ENCODE measurements at regions not wholly inside any gene's neighbourhood (a gene's known extent, or its start where the extent isn't known, plus 50 kb on each side); places are given as distances from the start of the nearest gene placed in this dataset.

GRCh38 chr11:44493930-44494329 is 71.5 kb upstream of the CD82 start:
- Histone ChIP-seq H3K27ac (ENCODE audit: low read depth, low read length) (no peak overlapping the region), H3K27me3 (ENCODE audit: control insufficient read depth, low read length) (peaks cover 4% of the 10 kb centered on the region), H3K9me2 (replicated peaks; ENCODE audit: control insufficient read depth, low read length) (no peaks in the 10 kb centered on the region), H3K4me1 (ENCODE audit: control insufficient read depth, low read length) (no peaks in the 10 kb centered on the region), H4K20me1 (ENCODE audit: control insufficient read depth, insufficient read depth, low read depth, low read length) (no peaks in the 10 kb centered on the region), H3K4me2 (ENCODE audit: low read length) (no peak overlapping the region), H3K9me3 (ENCODE audit: control insufficient read depth, insufficient read depth, low read length) (no peaks in the 10 kb centered on the region), H3K79me2 (ENCODE audit: control insufficient read depth, low read length) (no peaks in the 10 kb centered on the region), H3F3A (ENCODE audit: control insufficient read depth, insufficient read depth) (no peaks in the 10 kb centered on the region), H3K36me3 (ENCODE audit: control insufficient read depth, low read length) (no peaks in the 10 kb centered on the region), H3K4me3 (ENCODE audit: low read length) (no peak overlapping the region)
- TF ChIP-seq EZH2phosphoT487 (IDR thresholded peaks at IDR 0.05; ENCODE audit: borderline replicate concordance, low read length) (no peak), CTCF (IDR thresholded peaks at IDR 0.05; ENCODE audit: low read depth, low read length, poor library complexity, severe bottlenecking) (no peak)

- Histone ChIP-seq H3K27me3 (ENCODE audit: control insufficient read depth, low read length) (peaks cover 4% of the 10 kb centered on the region), H3K36me3 (ENCODE audit: control insufficient read depth, low read length) (no peaks in the 10 kb centered on the region), H4K20me1 (ENCODE audit: control insufficient read depth, insufficient read depth, low read depth, low read length) (no peaks in the 10 kb centered on the region), H3K4me3 (ENCODE audit: low read length) (no peak overlapping the region), H3F3A (ENCODE audit: control insufficient read depth, insufficient read depth) (no peaks in the 10 kb centered on the region), H3K4me1 (ENCODE audit: control insufficient read depth, low read length) (no peaks in the 10 kb centered on the region), H3K27ac (ENCODE audit: low read depth, low read length) (no peak overlapping the region), H3K79me2 (ENCODE audit: control insufficient read depth, low read length) (no peaks in the 10 kb centered on the region), H3K4me2 (ENCODE audit: low read length) (no peak overlapping the region), H3K9me2 (replicated peaks; ENCODE audit: control insufficient read depth, low read length) (no peaks in the 10 kb centered on the region), H3K9me3 (ENCODE audit: control insufficient read depth, insufficient read depth, low read length) (no peaks in the 10 kb centered on the region)
- TF ChIP-seq EZH2phosphoT487 (IDR thresholded peaks at IDR 0.05; ENCODE audit: borderline replicate concordance, low read length): no peak
- TF ChIP-seq CTCF (IDR thresholded peaks at IDR 0.05; ENCODE audit: low read depth, low read length, poor library complexity, severe bottlenecking): no peak
Measured at GRCh38 chr11:44494785-44495184, 70.7 kb upstream of the CD82 start.

GRCh38 chr11:44496391-44496790 is 69.1 kb upstream of the CD82 start:
- Histone ChIP-seq H3K9me2 (replicated peaks; ENCODE audit: control insufficient read depth, low read length) (no peaks in the 10 kb centered on the region), H3K4me2 (ENCODE audit: low read length) (no peak overlapping the region), H3K27me3 (ENCODE audit: control insufficient read depth, low read length) (peaks cover 4% of the 10 kb centered on the region), H3K27ac (ENCODE audit: low read depth, low read length) (no peak overlapping the region), H3K79me2 (ENCODE audit: control insufficient read depth, low read length) (no peaks in the 10 kb centered on the region), H3K36me3 (ENCODE audit: control insufficient read depth, low read length) (no peaks in the 10 kb centered on the region), H3K4me1 (ENCODE audit: control insufficient read depth, low read length) (no peaks in the 10 kb centered on the region), H3K4me3 (ENCODE audit: low read length) (no peak overlapping the region), H4K20me1 (ENCODE audit: control insufficient read depth, insufficient read depth, low read depth, low read length) (no peaks in the 10 kb centered on the region), H3F3A (ENCODE audit: control insufficient read depth, insufficient read depth) (no peaks in the 10 kb centered on the region), H3K9me3 (ENCODE audit: control insufficient read depth, insufficient read depth, low read length) (no peaks in the 10 kb centered on the region)
- no peak for TF ChIP-seq CTCF (IDR thresholded peaks at IDR 0.05; ENCODE audit: low read depth, low read length, poor library complexity, severe bottlenecking)
- TF ChIP-seq EZH2phosphoT487 (IDR thresholded peaks at IDR 0.05; ENCODE audit: borderline replicate concordance, low read length): no peak
